ENCODE measurements at regions not wholly inside any gene's neighbourhood (a gene's known extent, or its start where the extent isn't known, plus 50 kb on each side); places are given as distances from the start of the nearest gene placed in this dataset.

DNA sequence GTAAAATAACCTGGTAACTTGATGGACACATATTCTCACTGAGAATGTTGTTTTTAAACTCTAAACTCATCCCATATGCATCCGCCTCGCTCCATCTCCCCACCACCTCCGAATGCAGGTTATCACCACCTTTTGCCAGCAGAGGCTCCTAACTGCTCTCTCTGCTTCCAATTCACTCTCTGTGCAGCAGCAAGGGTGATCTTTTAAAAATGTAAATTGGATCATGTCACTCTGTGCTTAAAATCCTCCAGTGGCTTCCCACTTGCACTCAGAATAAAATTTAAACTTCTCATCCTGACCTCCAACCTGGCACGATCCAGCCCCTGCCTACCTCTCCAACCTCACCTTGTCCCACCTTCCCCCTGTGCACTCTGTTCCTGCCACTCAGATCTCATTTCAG is 317.2 kb downstream of the ZSWIM6 start:
- Mint-ChIP-seq H3K27ac (no peak overlapping the region), H3K27me3 (ENCODE audit: low read depth) (peaks cover 9% of the 10 kb centered on the region), H3K4me1 (ENCODE audit: low read depth) (no peaks in the 10 kb centered on the region), H3K36me3 (ENCODE audit: low read depth) (no peaks in the 10 kb centered on the region), H3K9me3 (no peaks in the 10 kb centered on the region), H3K4me3 (ENCODE audit: low read depth) (no peak overlapping the region)
- intact Hi-C loops (cut with micrococcal nuclease), result no loop called here
- DNase-seq (ENCODE audit: low spot score), result no peak

DNA sequence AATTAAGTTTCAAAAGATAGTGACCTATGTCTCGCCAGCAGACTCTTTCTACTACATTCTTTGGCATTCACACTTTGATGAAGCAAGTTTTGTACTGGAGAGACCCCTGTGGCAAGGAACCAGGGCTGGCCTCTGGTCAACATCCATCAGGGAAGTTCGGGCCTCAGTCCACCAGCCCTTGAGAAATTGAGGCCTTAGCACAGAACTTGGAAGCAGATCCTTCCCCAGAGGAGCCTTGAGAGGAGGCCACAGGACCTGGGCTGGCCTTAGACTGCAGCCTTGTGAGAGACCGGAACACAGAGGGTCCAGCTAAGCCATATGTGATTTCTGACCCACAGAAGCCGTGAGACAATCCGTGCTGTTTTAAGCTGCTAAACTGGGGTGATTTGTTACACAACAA is 317.9 kb downstream of the ZSWIM6 start:
- DNase-seq (ENCODE audit: low spot score), result no peak
- intact Hi-C loops (cut with micrococcal nuclease), result loop anchor here (10.0 kb wide), 2 partner anchors 485 to 695 kb away; partner anchors contain the start of gene SMIM15

DNA sequence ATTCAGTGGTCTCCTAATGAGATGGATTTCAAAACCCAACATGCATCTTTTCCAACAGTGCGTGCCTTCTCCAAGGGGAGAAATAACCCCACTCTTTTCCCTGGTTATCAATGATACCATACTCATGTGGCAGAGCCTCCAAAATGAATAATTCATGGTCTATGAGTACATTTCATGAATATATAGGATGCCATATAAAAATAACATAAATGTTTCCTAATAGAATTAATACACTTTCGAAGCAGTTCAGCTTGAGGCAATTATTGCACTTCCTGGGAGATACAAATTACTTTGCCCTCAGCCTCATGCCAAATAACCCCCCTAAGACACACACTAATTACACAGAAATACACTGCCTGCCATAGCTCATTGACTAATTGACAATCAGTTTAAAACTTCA is 318.6 kb downstream of the ZSWIM6 start:
- Mint-ChIP-seq H3K36me3 (ENCODE audit: low read depth) (no peaks in the 10 kb centered on the region), H3K27ac (no peak overlapping the region), H3K27me3 (ENCODE audit: low read depth) (peaks cover 12% of the 10 kb centered on the region), H3K4me1 (ENCODE audit: low read depth) (no peaks in the 10 kb centered on the region), H3K9me3 (no peaks in the 10 kb centered on the region), H3K4me3 (ENCODE audit: low read depth) (no peak overlapping the region)
- DNase-seq (ENCODE audit: low spot score), result no peak
- intact Hi-C loops (cut with micrococcal nuclease), result loop anchor here (10.0 kb wide), 2 partner anchors 486 to 696 kb away; partner anchors contain the start of gene SMIM15

More for the DNA sequence above, 317.9 kb downstream of the ZSWIM6 start:
- Mint-ChIP-seq H3K4me1 (ENCODE audit: low read depth) (no peaks in the 10 kb centered on the region), H3K27ac (no peak overlapping the region), H3K27me3 (ENCODE audit: low read depth) (peaks cover 9% of the 10 kb centered on the region), H3K4me3 (ENCODE audit: low read depth) (no peak overlapping the region), H3K36me3 (ENCODE audit: low read depth) (no peaks in the 10 kb centered on the region), H3K9me3 (no peaks in the 10 kb centered on the region)

DNA sequence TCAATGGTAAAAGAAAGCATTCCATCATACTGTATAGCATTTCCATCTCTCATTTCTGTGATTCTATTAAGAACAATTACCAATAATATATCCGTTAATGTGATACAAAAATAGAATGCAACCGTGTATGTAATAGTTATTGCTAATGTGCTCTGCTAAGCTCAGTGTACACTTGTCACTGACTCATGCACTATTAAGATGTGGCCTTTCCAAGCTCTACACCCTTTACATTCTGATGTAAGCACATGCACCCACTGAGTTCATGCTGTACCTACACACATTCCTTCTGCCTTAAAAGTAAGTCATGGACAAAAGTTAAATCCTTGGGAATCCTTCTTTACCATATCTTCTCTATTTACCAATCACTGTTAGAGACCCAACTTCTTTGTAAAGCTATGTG is 319.1 kb downstream of the ZSWIM6 start:
- Mint-ChIP-seq H3K9me3 (no peaks in the 10 kb centered on the region), H3K27ac (no peak overlapping the region), H3K27me3 (ENCODE audit: low read depth) (peaks cover 13% of the 10 kb centered on the region), H3K36me3 (ENCODE audit: low read depth) (no peaks in the 10 kb centered on the region), H3K4me3 (ENCODE audit: low read depth) (no peak overlapping the region), H3K4me1 (ENCODE audit: low read depth) (no peaks in the 10 kb centered on the region)
- intact Hi-C loops (cut with micrococcal nuclease), result loop anchor here (10.0 kb wide), 2 partner anchors 486 to 696 kb away; partner anchors contain the start of gene SMIM15
- DNase-seq (ENCODE audit: low spot score), result no peak

DNA sequence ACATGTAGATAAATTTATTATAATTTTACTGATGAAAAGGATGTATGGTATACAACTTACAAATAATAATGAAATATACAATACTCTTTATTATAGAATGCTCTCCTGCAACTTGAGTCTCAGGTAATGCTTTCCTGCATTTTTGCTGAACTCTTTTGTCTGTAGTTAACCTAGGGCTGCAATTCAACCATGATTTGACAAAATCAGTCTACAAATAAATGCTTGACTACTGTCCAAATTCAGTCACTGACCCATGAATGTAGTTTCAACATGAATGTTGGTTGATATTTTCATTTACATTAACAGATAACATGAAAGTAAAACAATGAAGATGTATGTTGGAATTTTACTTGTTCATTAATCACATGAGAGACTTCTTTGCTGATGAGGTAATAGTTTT is 320.9 kb downstream of the ZSWIM6 start:
- Mint-ChIP-seq H3K27me3 (ENCODE audit: low read depth) (peaks cover 16% of the 10 kb centered on the region), H3K9me3 (no peaks in the 10 kb centered on the region), H3K36me3 (ENCODE audit: low read depth) (no peaks in the 10 kb centered on the region), H3K4me1 (ENCODE audit: low read depth) (no peaks in the 10 kb centered on the region), H3K27ac (no peak overlapping the region), H3K4me3 (ENCODE audit: low read depth) (no peak overlapping the region)
- no peak for DNase-seq (ENCODE audit: low spot score)
- intact Hi-C loops (cut with micrococcal nuclease), result loop anchor here (10.0 kb wide), 2 partner anchors 488 to 698 kb away; partner anchors contain the start of gene SMIM15

DNA sequence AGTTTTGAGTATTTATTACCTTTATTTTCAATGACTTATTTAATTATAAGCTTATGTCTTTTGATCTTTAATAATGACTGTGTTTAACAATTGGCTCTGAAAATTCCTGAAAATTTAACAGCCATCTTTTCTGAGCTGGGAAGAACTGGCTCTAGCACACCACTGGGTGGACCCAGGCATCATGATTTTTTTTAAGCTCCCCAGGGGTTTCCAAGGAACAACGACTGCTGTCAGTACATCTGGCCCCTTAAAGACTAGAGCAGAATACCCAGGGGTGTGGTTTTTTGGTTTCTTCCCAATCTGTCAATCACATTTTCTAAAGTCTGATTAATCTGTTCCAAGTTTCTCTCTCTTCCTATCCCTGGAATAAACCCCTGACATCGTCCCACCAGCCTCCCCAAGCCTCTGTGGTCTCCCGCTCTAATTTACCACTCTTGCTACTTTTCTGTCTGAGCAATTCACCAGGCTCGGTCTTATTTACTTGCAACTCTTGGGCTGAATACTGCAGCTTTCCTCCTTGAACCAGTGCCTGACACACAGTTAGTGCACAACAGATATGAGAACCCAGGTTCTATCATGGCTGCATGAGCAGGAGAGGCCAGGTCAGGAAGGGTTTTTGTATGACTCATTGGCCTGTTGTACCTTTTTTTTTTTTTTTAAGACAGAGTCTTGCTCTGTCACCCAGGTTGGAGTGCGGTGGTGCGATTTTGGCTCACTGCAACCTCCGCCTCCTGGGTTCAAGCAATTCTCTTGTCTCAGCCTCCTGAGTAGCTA is 321.9 kb downstream of the ZSWIM6 start:
- no peaks in the 10 kb centered on the region for H3K36me3 Mint-ChIP-seq (ENCODE audit: low read depth)
- intact Hi-C loops (cut with micrococcal nuclease), result loop anchor here (10.0 kb wide), 2 partner anchors 489 to 699 kb away; partner anchors contain the start of gene SMIM15
- DNase-seq (ENCODE audit: low spot score), result no peak
- H3K4me1 Mint-ChIP-seq (ENCODE audit: low read depth), result peaks cover 2% of the 10 kb centered on the region
- H3K27ac Mint-ChIP-seq, result no peak overlapping the region
- peaks cover 16% of the 10 kb centered on the region for H3K27me3 Mint-ChIP-seq (ENCODE audit: low read depth)
- H3K4me3 Mint-ChIP-seq (ENCODE audit: low read depth), result no peak overlapping the region
- no peaks in the 10 kb centered on the region for H3K9me3 Mint-ChIP-seq

DNA sequence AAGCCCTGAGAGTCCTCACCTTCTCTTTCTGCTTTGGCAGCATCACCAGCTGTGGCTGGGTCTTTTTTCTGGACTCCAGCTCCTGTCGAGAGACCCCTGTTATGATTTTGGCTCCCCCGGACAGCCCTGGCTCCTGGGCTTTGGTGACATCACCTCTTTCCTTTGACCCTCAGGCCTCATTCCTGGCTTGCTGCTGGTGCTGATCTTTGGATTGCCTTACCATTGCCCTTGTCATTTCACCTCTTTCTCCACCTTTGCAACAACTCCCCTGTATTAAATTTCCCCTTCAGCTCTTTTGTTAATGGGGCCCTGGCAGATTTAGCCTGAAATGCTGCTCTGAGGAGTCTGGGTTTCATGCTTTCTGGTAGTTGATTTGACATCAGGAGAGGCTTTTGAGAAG is 322.8 kb downstream of the ZSWIM6 start:
- no peak for DNase-seq (ENCODE audit: low spot score)
- Mint-ChIP-seq H3K4me3 (ENCODE audit: low read depth) (no peak overlapping the region), H3K36me3 (ENCODE audit: low read depth) (no peaks in the 10 kb centered on the region), H3K27me3 (ENCODE audit: low read depth) (peaks cover 14% of the 10 kb centered on the region), H3K4me1 (ENCODE audit: low read depth) (peaks cover 2% of the 10 kb centered on the region), H3K9me3 (no peaks in the 10 kb centered on the region), H3K27ac (no peak overlapping the region)
- intact Hi-C loops (cut with micrococcal nuclease), result loop anchor here (5.0 to 10.0 kb wide), 4 partner anchors 248 to 700 kb away; partner anchors contain the start of gene SMIM15

DNA sequence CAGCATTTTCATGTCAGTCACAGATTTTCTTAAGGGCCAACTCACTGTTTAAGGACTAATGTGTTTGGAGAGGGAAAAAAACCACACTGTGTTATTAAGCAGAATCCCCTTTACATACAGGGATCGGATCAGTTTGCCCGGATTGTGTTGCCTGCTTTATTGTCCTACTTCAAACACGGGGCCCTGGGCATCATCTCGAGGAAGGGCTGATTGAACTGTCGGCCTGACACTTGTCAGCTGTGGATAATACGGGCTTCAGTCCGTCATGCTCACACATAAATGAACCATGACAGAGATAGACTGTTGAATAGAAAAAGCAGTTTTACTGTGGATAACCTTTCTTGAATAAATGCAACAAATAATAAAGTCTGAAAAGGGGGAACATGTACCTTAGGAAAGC is 325.0 kb downstream of the ZSWIM6 start:
- Mint-ChIP-seq H3K9me3 (no peaks in the 10 kb centered on the region), H3K27ac (no peak overlapping the region), H3K36me3 (ENCODE audit: low read depth) (no peaks in the 10 kb centered on the region), H3K27me3 (ENCODE audit: low read depth) (peaks cover 18% of the 10 kb centered on the region), H3K4me1 (ENCODE audit: low read depth) (peaks cover 2% of the 10 kb centered on the region), H3K4me3 (ENCODE audit: low read depth) (no peak overlapping the region)
- intact Hi-C loops (cut with micrococcal nuclease), result loop anchor here (5.0 to 10.0 kb wide), 4 partner anchors 250 to 702 kb away; partner anchors contain the start of gene SMIM15
- no peak for DNase-seq (ENCODE audit: low spot score)

DNA sequence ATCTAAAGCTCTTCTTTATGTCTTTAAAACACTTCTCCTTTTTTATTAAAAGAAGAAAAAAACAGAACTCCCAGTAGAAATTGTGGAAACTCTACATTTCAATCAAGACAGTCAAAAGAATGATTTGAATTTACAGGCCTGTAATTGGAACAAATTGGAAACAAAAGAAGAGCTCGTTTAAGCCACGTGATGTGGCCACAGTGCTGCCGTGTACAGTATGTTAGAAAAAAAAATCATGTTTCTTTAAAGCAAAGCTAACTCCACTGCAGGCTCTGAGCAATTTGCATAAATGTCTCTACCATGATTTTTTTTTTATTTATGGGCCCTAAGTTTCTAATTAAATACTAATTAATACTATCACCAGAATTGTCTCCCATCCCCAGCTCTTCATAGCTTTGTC is 325.6 kb downstream of the ZSWIM6 start:
- Mint-ChIP-seq H3K27me3 (ENCODE audit: low read depth) (peaks cover 18% of the 10 kb centered on the region), H3K9me3 (no peaks in the 10 kb centered on the region), H3K36me3 (ENCODE audit: low read depth) (no peaks in the 10 kb centered on the region), H3K4me3 (ENCODE audit: low read depth) (no peak overlapping the region), H3K4me1 (ENCODE audit: low read depth) (peaks cover 2% of the 10 kb centered on the region), H3K27ac (no peak overlapping the region)
- no peak for DNase-seq (ENCODE audit: low spot score)
- intact Hi-C loops (cut with micrococcal nuclease), result loop anchor here (1.0 to 10.0 kb wide), 5 partner anchors 250 to 703 kb away; partner anchors contain the start of gene SMIM15

DNA sequence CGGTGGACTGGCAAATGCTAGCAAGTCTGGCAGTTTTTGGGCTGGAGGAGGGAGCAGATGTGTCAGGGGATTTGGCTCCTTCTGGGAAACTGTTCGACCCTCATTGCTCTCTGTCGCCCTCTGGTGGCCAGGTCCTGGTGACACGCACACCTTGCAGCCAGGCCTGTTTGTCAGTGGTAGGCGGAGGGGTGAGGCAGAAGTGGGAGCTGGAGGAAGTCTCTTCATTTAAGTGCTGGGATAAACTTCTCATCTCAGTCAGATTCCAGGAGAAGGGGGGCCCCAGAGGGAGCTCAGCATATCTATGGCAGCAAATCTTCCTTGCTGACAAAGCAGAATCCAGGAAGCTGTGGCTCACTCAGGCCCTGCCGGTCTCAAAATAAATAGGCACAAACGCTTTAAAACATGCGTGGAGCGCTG is 326.5 kb downstream of the ZSWIM6 start:
- H3K4me3 Mint-ChIP-seq (ENCODE audit: low read depth), result no peak overlapping the region
- H3K27ac Mint-ChIP-seq, result no peak overlapping the region
- no peaks in the 10 kb centered on the region for H3K36me3 Mint-ChIP-seq (ENCODE audit: low read depth)
- peaks cover 14% of the 10 kb centered on the region for H3K27me3 Mint-ChIP-seq (ENCODE audit: low read depth)
- H3K9me3 Mint-ChIP-seq, result no peaks in the 10 kb centered on the region
- intact Hi-C loops (cut with micrococcal nuclease), result loop anchor here (1.0 to 10.0 kb wide), 5 partner anchors 251 to 704 kb away; partner anchors contain the start of gene SMIM15
- peak; percentile 56 for DNase-seq (ENCODE audit: low spot score)
- H3K4me1 Mint-ChIP-seq (ENCODE audit: low read depth), result peaks cover 2% of the 10 kb centered on the region

DNA sequence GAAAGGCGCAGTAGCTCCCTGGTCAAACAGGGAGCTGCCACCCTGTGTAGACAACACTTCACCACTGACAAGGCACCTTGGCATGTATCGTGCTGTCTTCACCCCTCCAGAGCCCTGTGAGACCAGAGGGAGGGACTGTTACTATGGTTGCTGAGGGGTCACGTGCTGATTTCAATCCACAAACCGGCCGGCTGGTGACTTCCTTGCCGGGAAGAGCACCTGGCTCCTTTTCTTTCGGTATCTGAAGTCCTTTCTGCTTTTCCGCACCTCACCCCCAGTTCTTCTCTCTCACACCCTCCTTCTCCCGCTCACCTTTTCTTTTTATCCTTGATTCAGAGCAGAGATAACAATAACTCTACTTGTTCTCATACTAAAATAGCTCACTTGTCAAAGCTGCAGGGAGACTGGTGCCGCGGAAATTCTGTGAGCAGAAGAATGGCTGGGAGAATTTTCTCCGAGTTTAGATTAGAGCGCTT is 327.2 kb downstream of the ZSWIM6 start:
- Mint-ChIP-seq H3K4me3 (ENCODE audit: low read depth) (no peak overlapping the region), H3K27me3 (ENCODE audit: low read depth) (peaks cover 14% of the 10 kb centered on the region), H3K9me3 (no peaks in the 10 kb centered on the region)

DNA sequence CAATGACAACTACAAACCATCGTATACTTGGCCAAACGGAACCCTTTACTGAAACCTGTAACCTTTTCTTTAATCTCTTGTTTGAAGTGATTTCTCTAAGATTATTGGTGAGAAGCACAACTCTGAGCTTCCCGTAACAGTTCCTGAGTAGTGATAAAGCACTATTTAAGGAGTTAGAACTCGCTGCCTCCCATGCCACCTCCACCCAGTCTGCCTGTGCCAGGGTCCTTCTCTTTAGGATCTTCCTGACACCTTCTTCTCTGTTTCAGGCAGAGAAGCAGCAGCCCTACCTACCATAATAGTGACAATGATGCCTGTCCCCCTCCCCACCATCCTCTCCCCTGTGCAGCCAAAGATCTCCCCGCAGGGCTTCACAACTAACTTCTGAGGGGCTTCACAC is 330.6 kb downstream of the ZSWIM6 start:
- Mint-ChIP-seq H3K9me3 (no peaks in the 10 kb centered on the region), H3K4me1 (ENCODE audit: low read depth) (peaks cover 3% of the 10 kb centered on the region), H3K4me3 (ENCODE audit: low read depth) (no peak overlapping the region), H3K27me3 (ENCODE audit: low read depth) (peaks cover 8% of the 10 kb centered on the region), H3K27ac (no peak overlapping the region), H3K36me3 (ENCODE audit: low read depth) (no peaks in the 10 kb centered on the region)
- no peak for DNase-seq (ENCODE audit: low spot score)
- intact Hi-C loops (cut with micrococcal nuclease), result no loop called here

More for the DNA sequence above, 327.2 kb downstream of the ZSWIM6 start:
- intact Hi-C loops (cut with micrococcal nuclease), result loop anchor here (5.0 to 10.0 kb wide), 4 partner anchors 252 to 704 kb away; partner anchors contain the start of gene SMIM15
- H3K36me3 Mint-ChIP-seq (ENCODE audit: low read depth), result no peaks in the 10 kb centered on the region
- no peak overlapping the region for H3K27ac Mint-ChIP-seq
- DNase-seq (ENCODE audit: low spot score), result no peak
- peaks cover 2% of the 10 kb centered on the region for H3K4me1 Mint-ChIP-seq (ENCODE audit: low read depth)

DNA sequence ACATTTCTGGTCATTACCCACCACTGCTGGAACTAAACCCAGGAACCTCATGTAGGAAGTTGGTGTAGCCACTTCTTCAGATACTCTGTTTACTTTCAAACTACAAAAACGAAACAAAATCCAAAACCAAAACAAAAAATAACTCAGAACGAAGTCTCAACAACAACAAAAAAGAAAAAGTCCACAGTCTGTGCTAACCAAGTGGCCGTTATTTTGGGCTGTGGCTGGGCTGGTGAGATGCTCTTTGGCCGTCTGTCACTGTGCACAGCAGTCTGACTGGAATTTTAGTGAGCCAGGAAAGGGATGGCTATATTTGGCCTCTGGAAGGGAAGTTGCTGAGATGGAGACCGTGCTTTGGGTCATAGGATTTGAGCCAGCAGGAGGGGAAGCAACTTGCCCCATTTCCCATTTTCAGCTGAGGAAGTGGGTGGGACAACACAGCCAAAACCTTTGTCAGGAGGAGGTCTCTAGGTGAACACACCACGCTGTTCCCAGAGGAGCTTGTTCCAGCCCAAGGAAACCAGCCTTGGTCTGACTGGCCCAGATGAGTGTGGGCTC is 334.1 kb downstream of the ZSWIM6 start:
- no peak for DNase-seq (ENCODE audit: low spot score)
- H3K27me3 Mint-ChIP-seq (ENCODE audit: low read depth), result peaks cover 6% of the 10 kb centered on the region
- H3K36me3 Mint-ChIP-seq (ENCODE audit: low read depth), result no peaks in the 10 kb centered on the region
- H3K4me1 Mint-ChIP-seq (ENCODE audit: low read depth), result peaks cover 1% of the 10 kb centered on the region
- no peaks in the 10 kb centered on the region for H3K9me3 Mint-ChIP-seq
- no peak overlapping the region for H3K27ac Mint-ChIP-seq
- H3K4me3 Mint-ChIP-seq (ENCODE audit: low read depth), result no peak overlapping the region
- intact Hi-C loops (cut with micrococcal nuclease), result no loop called here

Data from activated T-helper 2 cell treated with anti-CD3 and anti-CD28 coated beads, Interferon-gamma antibody, Interleukin-2, Interleukin-4, amounts not matched to agents 10 μg/mL and 5 μg/mL and 100 μg/mL, durations not matched to agents 14 hours and 24 hours and 36 hours (primary cell).